ENCODE measurements at regions not wholly inside any gene's neighbourhood (a gene's known extent, or its start where the extent isn't known, plus 50 kb on each side); places are given as distances from the start of the nearest gene placed in this dataset.
A peak's percentile ranks its signal among the peaks of the same experiment; 100 is the strongest.

- no peak for DNase-seq (ENCODE audit: low spot score)
Observed at GRCh38 chr6:14783594-14783993, 462.3 kb upstream of the JARID2 start.

GRCh38 chr6:14784596-14785492, 461.0 kb upstream of the JARID2 start:
- DNase-seq (ENCODE audit: low spot score): no peak

- no peak for DNase-seq (ENCODE audit: low spot score)
Observed at GRCh38 chr6:14785493-14785790, 460.4 kb upstream of the JARID2 start.

GRCh38 chr6:14786008-14786407, 459.9 kb upstream of the JARID2 start:
- DNase-seq (ENCODE audit: low spot score): no peak

GRCh38 chr6:14786455-14786854, 459.4 kb upstream of the JARID2 start:
- DNase-seq (ENCODE audit: low spot score): no peak

GRCh38 chr6:14787250-14787649, 458.6 kb upstream of the JARID2 start:
- no peak for DNase-seq (ENCODE audit: low spot score)

GRCh38 chr6:14787677-14788076, 458.2 kb upstream of the JARID2 start:
- no peak for DNase-seq (ENCODE audit: low spot score)

GRCh38 chr6:14789996-14790395, 455.9 kb upstream of the JARID2 start:
- no peak for DNase-seq (ENCODE audit: low spot score)

GRCh38 chr6:14790976-14791375, 454.9 kb upstream of the JARID2 start:
- no peak for DNase-seq (ENCODE audit: low spot score)

GRCh38 chr6:14791526-14791925, 454.3 kb upstream of the JARID2 start:
- no peak for DNase-seq (ENCODE audit: low spot score)

- no peak for DNase-seq (ENCODE audit: low spot score)
Observed at GRCh38 chr6:14792118-14792955, 453.5 kb upstream of the JARID2 start.

GRCh38 chr6:14795451-14795850, 450.4 kb upstream of the JARID2 start:
- no peak for DNase-seq (ENCODE audit: low spot score)

- DNase-seq (ENCODE audit: low spot score): no peak
Observed at GRCh38 chr6:14796974-14797762, 448.7 kb upstream of the JARID2 start.

GRCh38 chr6:14797875-14798593, 447.8 kb upstream of the JARID2 start:
- DNase-seq (ENCODE audit: low spot score): no peak

- no peak for DNase-seq (ENCODE audit: low spot score)
Observed at GRCh38 chr6:14798594-14798982, 447.3 kb upstream of the JARID2 start.

- DNase-seq (ENCODE audit: low spot score): no peak
Observed at GRCh38 chr6:14798996-14799588, 446.8 kb upstream of the JARID2 start.

- peak; percentile 74 for DNase-seq (ENCODE audit: low spot score)
Observed at GRCh38 chr6:14799928-14800327, 445.9 kb upstream of the JARID2 start.

GRCh38 chr6:14802514-14803160, 443.2 kb upstream of the JARID2 start:
- no peak for DNase-seq (ENCODE audit: low spot score)

- DNase-seq (ENCODE audit: low spot score): peak; percentile 16
Observed at GRCh38 chr6:14804001-14804784, 441.7 kb upstream of the JARID2 start.

- DNase-seq (ENCODE audit: low spot score): peak; percentile 75
Observed at GRCh38 chr6:14804785-14805210, 441.1 kb upstream of the JARID2 start.

Measured in putamen (tissue), 1 donor.